ENCODE measurements at regions not wholly inside any gene's neighbourhood (a gene's known extent, or its start where the extent isn't known, plus 50 kb on each side); places are given as distances from the start of the nearest gene placed in this dataset.

GRCh38 chr4:169821402-169821801 is 63.7 kb upstream of the HPF1 start:
- intact Hi-C loops (cut with micrococcal nuclease) = no loop called here
- no peak for DNase-seq
- Histone ChIP-seq H3K27ac (replicated peaks) (no peak overlapping the region), H3K36me3 (no peaks in the 10 kb centered on the region), H3K9me3 (replicated peaks) (no peaks in the 10 kb centered on the region), H3K4me1 (peaks cover 4% of the 10 kb centered on the region), H3K27me3 (ENCODE audit: low read depth) (peaks cover 14% of the 10 kb centered on the region), H3K4me3 (no peak overlapping the region)
- TF ChIP-seq, protein P1, sequence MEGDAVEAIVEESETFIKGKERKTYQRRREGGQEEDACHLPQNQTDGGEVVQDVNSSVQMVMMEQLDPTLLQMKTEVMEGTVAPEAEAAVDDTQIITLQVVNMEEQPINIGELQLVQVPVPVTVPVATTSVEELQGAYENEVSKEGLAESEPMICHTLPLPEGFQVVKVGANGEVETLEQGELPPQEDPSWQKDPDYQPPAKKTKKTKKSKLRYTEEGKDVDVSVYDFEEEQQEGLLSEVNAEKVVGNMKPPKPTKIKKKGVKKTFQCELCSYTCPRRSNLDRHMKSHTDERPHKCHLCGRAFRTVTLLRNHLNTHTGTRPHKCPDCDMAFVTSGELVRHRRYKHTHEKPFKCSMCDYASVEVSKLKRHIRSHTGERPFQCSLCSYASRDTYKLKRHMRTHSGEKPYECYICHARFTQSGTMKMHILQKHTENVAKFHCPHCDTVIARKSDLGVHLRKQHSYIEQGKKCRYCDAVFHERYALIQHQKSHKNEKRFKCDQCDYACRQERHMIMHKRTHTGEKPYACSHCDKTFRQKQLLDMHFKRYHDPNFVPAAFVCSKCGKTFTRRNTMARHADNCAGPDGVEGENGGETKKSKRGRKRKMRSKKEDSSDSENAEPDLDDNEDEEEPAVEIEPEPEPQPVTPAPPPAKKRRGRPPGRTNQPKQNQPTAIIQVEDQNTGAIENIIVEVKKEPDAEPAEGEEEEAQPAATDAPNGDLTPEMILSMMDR (IDR thresholded peaks at IDR 0.05; ENCODE audit: borderline replicate concordance) = no peak

DNA sequence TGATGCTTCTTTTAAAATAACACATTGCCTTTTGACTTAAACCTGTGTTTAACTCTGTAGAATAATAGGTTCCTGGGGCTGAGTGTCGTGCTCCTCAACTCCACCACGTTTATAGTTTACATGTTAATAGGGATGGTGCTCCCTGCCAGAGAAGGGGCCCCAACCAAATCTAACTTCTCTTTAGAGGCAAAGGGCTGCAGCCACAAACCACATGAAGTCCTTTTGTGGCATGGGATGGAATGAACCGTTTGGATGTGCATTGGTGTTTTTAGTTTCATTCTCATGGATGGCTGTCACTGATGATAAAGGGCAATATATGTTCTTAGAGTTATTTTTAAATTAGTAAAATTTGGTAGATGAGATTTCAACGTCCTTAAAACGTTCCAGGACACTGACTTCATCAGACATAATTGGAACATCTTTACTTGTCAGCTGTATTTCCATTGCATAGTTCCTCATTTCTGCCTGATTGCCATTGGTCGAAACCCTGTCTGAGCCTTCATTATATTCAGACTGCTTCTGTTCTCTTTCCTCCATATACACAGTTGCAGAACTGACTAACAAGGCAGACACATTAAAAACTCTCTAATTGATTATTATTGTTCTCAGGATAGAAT is 60.4 kb upstream of the HPF1 start:
- TF ChIP-seq, protein P1 (IDR thresholded peaks at IDR 0.05; ENCODE audit: borderline replicate concordance) = no peak
- Histone ChIP-seq H3K4me1 (no peaks in the 10 kb centered on the region), H3K4me3 (no peak overlapping the region), H3K27me3 (ENCODE audit: low read depth) (peaks cover 40% of the 10 kb centered on the region), H3K27ac (replicated peaks) (no peak overlapping the region), H3K36me3 (no peaks in the 10 kb centered on the region), H3K9me3 (replicated peaks) (no peaks in the 10 kb centered on the region)
- DNase-seq = no peak
- intact Hi-C loops (cut with micrococcal nuclease) = no loop called here

DNA sequence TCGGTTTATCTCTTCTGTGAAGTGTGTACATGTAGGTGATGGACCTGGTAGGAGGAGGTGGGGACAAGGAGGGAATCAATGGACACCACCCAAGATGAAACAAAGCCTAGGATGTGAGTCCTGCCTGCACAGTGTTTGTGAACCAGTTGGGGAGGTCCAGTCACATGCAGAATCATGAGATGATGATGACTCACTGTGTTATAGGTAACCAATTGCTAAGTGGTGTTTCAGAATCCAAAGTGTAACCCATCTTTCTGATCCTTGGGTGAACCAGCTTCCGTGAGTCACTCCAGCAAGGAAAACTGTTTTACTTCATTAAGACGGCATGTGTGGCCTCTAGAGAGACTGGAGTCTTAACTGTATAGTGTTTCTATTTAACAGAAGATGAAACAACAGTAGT is 57.9 kb upstream of the HPF1 start:
- TF ChIP-seq, protein P1 (IDR thresholded peaks at IDR 0.05; ENCODE audit: borderline replicate concordance) = no peak
- Histone ChIP-seq H3K27ac (replicated peaks) (no peak overlapping the region), H3K27me3 (ENCODE audit: low read depth) (peaks cover 40% of the 10 kb centered on the region), H3K4me1 (no peaks in the 10 kb centered on the region), H3K36me3 (no peaks in the 10 kb centered on the region), H3K9me3 (replicated peaks) (no peaks in the 10 kb centered on the region), H3K4me3 (no peak overlapping the region)
- intact Hi-C loops (cut with micrococcal nuclease) = no loop called here
- DNase-seq = no peak

DNA sequence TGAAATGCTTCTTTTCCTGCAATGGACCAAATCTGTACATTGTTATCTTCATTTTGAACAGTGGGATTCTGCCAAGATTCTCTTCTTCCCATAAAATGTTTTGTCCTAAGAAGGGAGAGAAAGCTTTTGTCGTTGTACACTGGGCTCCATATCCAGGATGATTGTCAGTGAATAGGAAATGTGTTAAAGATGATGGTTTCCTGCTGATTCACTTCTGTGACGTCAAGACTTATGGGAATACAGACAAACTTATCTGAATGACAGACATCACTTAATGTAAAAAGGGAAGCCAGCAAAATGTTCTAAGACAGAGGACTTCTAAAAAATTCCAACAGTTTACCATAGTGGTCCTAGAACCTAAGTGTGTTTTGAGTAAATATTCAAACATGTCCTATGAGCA is 53.7 kb upstream of the HPF1 start:
- no peak overlapping the region for H3K27ac ChIP-seq (replicated peaks)
- TF ChIP-seq, protein P1 (IDR thresholded peaks at IDR 0.05; ENCODE audit: borderline replicate concordance) = no peak
- no peaks in the 10 kb centered on the region for H3K9me3 ChIP-seq (replicated peaks)
- intact Hi-C loops (cut with micrococcal nuclease) = loop anchor here (5.0 kb wide), 1 partner anchor 236 kb away; no protein-coding TSS in a partner anchor
- no peaks in the 10 kb centered on the region for H3K4me1 ChIP-seq
- DNase-seq = no peak
- H3K4me3 ChIP-seq = no peak overlapping the region
- H3K36me3 ChIP-seq = no peaks in the 10 kb centered on the region
- peaks cover 27% of the 10 kb centered on the region for H3K27me3 ChIP-seq (ENCODE audit: low read depth)

GRCh38 chr4:169810325-169811323 is 52.9 kb upstream of the HPF1 start:
- intact Hi-C loops (cut with micrococcal nuclease) = loop anchor here (5.0 kb wide), 1 partner anchor 237 kb away; no protein-coding TSS in a partner anchor
- Histone ChIP-seq H3K27ac (replicated peaks) (no peak overlapping the region), H3K4me1 (no peaks in the 10 kb centered on the region), H3K9me3 (replicated peaks) (peaks cover 4% of the 10 kb centered on the region), H3K27me3 (ENCODE audit: low read depth) (peaks cover 18% of the 10 kb centered on the region), H3K36me3 (no peaks in the 10 kb centered on the region), H3K4me3 (no peak overlapping the region)
- DNase-seq = no peak
- TF ChIP-seq, protein P1 (IDR thresholded peaks at IDR 0.05; ENCODE audit: borderline replicate concordance) = peak; percentile 86
